Stimulated activated CD4-positive, alpha-beta T cell treated with anti-CD3 and anti-CD28 coated beads, Interleukin-2, amount 100 ng/mL, for 48 hours (primary cell): ENCODE measurements at regions not wholly inside any gene's neighbourhood (a gene's known extent, or its start where the extent isn't known, plus 50 kb on each side); places are given as distances from the start of the nearest gene placed in this dataset.
"Not testable (repeated sequence)": the region's sequence is repeated elsewhere in the genome, so short reads cannot be mapped to it uniquely, and the experiment has no call there.

Experiments
- DNase-seq, 2 donors: peaks; one replicate each; pipeline ENCODE4 v3.0.0-alpha.2; 2020

- not testable (repeated sequence) for DNase-seq
Observed at GRCh38 chr4:9505341-9505740, 61.1 kb downstream of the DEFB131A start.

DNA sequence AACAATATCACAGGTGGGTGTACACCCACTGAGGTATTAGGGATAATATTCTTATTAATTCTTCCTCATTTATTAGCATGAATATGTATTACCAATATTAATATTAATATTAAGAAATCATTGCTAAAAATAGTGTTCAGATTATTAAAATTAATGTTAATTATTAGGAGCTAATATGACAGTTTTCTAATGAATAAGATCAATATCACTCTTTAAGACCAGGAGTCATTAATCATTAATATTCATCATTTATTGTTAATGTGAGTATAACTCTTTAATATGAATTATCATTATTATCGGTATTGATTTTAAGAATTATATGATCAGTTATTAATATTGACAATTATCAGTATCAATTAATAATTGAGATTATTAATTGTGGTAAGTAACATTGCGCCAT, 62.5 kb downstream of the DEFB131A start:
- not testable (repeated sequence) for DNase-seq

DNA sequence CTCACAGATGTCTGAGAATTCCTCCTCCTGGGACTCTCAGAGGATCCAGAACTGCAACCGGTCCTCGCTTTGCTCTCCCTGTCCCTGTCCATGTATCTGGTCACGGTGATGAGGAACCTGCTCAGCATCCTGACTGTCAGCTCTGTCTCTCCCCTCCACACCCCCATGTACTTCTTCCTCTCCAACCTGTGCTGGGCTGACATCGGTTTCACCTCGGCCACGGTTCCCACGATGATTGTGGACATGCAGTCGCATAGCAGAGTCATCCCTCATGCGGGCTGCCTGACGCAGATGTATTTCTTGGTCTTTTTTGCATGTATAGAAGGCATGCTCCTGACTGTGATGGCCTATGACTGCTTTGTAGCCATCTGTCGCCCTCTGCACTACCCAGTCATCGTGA, 68.7 kb downstream of the DEFB131A start:
- DNase-seq, result not testable (repeated sequence)

- DNase-seq, result not testable (repeated sequence)
Observed at GRCh38 chr4:9519631-9520030, 75.4 kb downstream of the DEFB131A start.

GRCh38 chr4:9522903-9523302, 78.7 kb downstream of the DEFB131A start:
- not testable (repeated sequence) for DNase-seq

DNA sequence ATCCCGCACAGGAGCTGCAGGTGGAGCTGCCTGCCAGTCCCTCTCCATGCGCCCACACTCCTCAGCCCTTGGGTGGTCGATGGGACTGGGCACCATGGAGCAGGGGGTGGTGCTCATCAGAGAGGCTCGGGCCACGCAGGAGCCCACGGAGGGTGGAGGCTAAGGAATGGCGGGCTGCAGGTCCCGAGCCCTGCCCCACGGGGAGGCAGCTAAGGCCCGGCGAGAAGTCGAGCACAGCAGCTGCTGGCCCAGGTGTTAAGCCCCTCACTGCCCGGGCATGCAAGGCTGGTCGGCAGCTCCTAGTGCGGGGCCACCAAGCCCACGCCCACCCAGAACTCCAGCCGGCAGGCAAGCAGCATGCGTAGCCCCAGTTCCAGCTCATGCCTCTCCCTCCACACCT, 80.2 kb downstream of the DEFB131A start:
- not testable (repeated sequence) for DNase-seq

GRCh38 chr4:9532134-9532862, 88.1 kb downstream of the DEFB131A start:
- DNase-seq, result peak; percentile 60 to 75

DNA sequence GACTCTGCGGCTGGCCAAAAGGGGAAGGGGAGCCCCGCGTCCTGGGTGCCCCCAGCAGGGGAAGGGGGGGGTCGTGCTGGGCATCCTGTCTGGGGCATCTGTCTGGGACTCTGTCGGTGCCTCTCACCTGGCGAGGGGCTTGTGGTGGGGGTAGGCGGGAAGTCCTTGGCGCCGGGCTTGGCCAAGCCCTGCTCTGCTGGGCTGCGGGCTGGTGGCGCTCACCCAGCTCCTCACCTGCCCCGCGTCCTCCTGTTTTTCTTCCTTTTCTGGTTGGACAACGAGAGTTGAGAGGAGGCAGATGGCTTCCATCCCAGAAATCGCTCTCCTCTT, 88.6 kb downstream of the DEFB131A start:
- not testable (repeated sequence) for DNase-seq

DNA sequence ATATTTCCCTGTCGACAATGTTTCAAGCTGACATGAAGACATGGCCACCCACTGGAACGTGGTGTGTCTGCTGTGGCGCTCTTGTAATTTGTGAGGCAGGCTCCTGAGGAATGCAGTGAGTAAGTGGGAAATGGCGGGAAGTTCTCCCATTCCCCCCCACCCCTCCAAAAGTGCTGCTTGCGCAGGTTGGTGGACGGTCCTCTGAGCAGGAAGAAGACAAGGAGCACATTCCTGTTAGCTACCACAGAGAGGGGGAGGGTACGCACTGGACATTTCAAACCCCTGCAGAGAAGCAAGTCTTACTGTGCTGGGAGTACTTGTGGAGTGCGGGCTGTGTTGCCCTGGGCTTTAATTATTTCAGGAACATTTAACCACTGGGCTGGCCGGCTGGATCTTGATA, 92.9 kb downstream of the DEFB131A start:
- not testable (repeated sequence) for DNase-seq

DNA sequence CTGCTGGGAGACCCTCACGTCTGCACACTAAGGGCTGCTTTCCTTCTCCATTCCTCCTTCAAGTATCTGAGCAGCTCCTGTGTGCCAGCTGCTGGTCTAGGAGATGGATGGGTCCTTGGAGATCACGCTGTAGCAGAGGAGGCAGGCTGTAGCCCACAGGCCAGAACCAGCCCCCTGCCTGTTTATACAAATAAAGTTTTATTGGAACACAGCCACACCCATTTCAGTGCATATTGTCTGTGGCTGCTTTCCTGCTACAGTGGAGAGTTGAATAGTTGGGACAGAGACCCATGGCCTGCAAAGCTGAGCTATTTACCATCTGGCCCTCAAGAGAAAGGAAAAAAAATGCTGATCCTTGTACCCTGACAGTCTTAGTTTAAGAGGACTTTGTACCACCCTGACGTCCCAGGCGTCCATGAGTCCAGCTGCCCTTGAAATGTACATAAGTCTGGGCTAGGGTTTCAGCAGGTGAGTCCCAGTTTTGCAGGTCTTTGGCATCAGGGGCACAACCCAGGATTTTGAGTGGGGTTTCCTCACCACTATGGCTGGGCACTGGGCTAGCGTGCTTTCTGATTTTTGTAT, 95.8 kb downstream of the DEFB131A start:
- DNase-seq, result not testable (repeated sequence)

DNA sequence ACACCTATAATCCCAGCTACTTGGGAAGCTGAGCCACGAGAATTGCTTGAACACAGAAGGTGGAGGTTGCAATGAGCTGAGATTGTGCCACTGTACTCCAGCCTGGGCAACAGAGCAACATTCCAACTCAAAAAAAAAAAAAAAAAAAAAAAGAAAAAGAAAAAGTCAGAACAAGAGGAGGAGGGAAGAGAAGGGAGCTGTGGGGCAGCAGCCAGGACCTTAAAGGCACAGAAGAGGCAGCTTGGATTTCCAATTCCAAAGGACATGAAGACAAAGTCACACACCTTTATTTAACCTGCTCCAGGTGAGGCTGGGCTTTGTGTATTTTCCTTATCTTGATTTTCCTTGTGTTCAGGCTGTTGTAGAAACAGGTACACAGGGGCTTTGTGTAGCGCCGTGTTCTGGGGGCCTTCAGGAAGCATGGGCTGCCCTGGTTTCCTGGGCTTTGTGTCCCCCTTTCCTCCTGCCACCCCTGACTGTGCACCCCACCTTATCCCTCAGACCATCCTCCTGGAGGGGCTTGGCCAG, 97.2 kb downstream of the DEFB131A start:
- not testable (repeated sequence) for DNase-seq

DNA sequence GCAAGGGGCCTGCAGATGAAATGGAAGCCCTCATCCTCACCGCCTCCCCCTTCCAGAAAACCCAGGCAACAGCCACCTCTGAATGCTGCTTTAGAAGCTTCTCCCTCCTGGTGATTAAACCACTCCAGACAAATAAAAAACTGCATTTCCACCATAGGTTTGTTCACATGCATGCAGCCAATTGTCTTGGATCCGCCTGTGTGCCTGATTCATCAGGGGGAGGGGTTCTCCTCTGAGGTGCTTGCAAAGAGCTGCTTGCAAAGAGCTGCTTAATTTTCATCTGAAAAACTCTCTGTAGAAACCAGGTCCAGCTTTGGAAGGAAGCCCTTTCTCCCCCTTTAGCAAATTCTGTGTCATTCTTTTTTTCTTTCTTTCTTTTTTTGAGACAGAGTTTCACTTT, 100.6 kb downstream of the DEFB131A start:
- DNase-seq, result not testable (repeated sequence)

- not testable (repeated sequence) for DNase-seq
Observed at GRCh38 chr4:9547470-9547869, 103.3 kb downstream of the DEFB131A start.

GRCh38 chr4:9556076-9556475, 111.9 kb downstream of the DEFB131A start:
- not testable (repeated sequence) for DNase-seq

DNA sequence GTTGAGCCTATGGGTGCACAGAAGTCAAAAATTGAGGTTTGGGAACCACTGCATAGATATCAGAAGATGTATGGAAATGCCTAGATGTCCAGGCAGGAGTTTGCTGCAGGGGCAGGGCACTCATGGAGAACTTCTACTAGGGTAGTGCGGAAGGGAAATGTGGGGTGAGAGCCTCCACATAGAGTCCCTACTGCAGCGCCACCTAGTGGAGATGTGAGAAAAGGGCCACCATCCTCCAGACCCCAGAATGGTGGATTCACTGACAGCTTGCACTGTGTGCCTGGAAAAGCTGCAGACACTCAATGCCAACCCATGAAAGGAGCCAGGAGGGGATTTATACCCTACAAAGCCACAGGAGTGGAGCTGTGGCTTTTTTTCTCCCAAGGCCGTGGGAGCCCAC, 133.7 kb downstream of the DEFB131A start:
- DNase-seq, result not testable (repeated sequence)

GRCh38 chr4:9582880-9583279, 138.7 kb downstream of the DEFB131A start:
- DNase-seq, result not testable (repeated sequence)

DNA sequence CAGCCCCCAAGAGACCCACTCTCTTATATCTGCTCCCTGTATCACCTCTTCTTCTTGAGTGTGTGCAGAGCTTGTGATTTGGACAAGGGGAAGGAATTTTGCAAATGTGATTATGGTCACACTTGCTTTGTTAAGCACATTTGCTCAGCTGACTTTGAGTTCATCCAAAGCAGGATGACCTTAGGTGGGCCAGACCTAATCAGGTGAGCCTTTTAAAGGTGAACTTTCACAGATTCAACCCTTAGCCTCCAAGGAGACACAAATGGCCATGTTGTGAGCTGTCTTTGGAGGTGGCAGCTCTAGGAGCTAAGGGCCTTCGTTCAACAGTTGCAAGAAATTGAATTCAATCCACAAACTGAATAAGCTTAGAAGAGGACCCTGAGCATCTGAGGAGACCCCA, 147.8 kb downstream of the DEFB131A start:
- no peak for DNase-seq

DNA sequence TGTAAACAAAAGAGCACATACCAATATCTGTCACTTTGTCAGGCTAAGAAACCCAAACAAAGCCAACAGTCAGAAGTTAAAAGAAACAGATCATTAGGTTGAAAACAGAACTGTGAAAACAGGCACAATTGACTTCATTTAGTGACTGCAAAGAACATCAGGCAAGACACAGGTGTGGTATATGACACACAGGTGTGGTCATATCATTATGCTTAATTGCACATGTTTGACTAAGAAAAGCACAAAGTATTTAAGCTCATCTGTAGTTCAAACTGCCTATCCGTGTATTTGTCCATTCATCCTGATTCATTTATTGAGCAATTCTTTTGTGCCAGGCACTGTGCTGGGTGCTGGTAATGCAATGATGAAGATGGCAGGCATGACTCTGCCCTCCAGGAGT, 150.7 kb downstream of the DEFB131A start:
- no peak for DNase-seq

DNA sequence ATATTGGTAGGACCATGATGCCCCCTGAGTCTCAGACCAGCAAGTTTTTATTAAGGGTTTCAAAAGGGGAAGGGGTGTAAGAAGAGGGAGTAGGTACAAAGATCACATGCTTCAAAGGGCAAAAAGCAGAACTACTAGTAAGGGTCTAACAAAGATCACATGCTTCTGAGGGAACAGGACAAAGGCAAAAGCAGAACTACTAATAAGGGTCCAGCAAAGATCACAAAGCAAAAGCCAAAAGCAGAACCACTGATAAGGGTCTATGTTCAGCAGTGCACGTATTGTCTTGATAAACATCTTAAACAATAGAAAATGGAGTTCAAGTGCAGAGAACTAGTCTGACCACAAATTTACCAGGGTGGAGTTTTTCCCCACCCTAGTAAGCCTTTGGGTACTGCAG, 151.3 kb downstream of the DEFB131A start:
- DNase-seq, result not testable (repeated sequence)

- DNase-seq, result no peak
Observed at GRCh38 chr4:9599266-9599665, 155.1 kb downstream of the DEFB131A start.

- no peak for DNase-seq
Observed at GRCh38 chr4:9600246-9600645, 156.0 kb downstream of the DEFB131A start.

- DNase-seq, result no peak
Observed at GRCh38 chr4:9602389-9602914, 158.2 kb downstream of the DEFB131A start.

- DNase-seq, result peak; percentile 10 to 24
Observed at GRCh38 chr4:9604031-9604892, 160.0 kb downstream of the DEFB131A start.
